ENCODE measurements at regions not wholly inside any gene's neighbourhood (a gene's known extent, or its start where the extent isn't known, plus 50 kb on each side); places are given as distances from the start of the nearest gene placed in this dataset.

DNA sequence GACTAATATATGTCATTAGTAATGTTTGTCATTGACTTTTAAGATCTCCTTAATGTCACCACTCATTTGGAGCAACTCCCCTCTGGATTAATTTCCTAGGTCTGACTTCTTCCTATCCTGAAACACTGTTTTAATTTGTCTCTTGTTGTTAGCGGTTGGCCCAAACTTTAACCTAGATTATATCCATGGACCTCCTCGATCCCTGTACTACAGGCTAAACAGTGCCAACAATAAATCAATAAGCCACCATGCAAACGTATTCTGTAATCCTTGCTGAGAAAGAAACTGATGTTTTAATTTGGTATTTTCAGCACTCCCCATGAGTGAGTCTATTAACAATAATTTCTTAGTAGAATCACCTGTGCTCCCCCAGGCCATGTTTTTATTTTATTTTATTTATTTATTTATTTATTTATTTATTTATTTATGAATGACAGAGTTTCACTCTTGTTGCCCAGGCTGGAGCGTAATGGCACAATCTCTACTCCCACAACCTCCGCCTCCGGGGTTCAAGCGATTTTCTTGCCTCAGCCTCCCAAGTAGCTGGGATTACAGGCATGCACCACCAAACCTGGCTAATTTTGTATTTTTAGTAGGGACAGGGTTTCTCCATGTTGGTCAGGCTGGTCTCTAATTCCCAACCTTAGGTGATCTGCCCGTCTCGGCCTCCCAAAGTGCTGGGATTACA is 204.1 kb downstream of the IL15 start:
- dilution Hi-C loops (cut with MboI; ENCODE audit: extremely low pct_ligation_motif_present, low sequenced_read_pairs) = no loop called here
- CTCF ChIA-PET = no interaction called here
- Histone ChIP-seq H3K79me2 (ENCODE audit: control insufficient read depth, insufficient read depth, low read length) (no peaks in the 10 kb centered on the region), H3K4me1 (ENCODE audit: control insufficient read depth, extremely low read depth, insufficient read depth, low read length) (no peaks in the 10 kb centered on the region), H3K27me3 (ENCODE audit: control insufficient read depth in 2 of 2, insufficient read depth in 2 of 2, low read length in 2 of 2) (no peaks in the 10 kb centered on the region), H3K4me2 (ENCODE audit: insufficient read depth, low read length) (no peak overlapping the region), H4K20me1 (replicated peaks; ENCODE audit: control insufficient read depth, extremely low read depth, insufficient read depth, low read length) (no peaks in the 10 kb centered on the region), H3K27ac (ENCODE audit: insufficient read depth, low read depth, low read length) (no peak overlapping the region), H3K9ac (replicated peaks; ENCODE audit: extremely low read depth, insufficient read depth, low read length) (no peak overlapping the region), H2AFZ (ENCODE audit: low read depth, low read length) (no peak overlapping the region), H3K36me3 (ENCODE audit: control insufficient read depth in 2 of 2, extremely low read depth in 1 of 2, insufficient read depth in 2 of 2, low read length in 2 of 2) (no peaks in the 10 kb centered on the region), H3K9me3 (replicated peaks; ENCODE audit: control insufficient read depth, insufficient read depth, low read length) (no peaks in the 10 kb centered on the region), H3K9me1 (replicated peaks; ENCODE audit: control insufficient read depth, extremely low read depth, insufficient read depth, low read length) (no peaks in the 10 kb centered on the region), H3K4me3 (replicated peaks in 1 of 3; ENCODE audit: insufficient read depth in 1 of 3, low read depth in 1 of 3, low read length in 3 of 3) (no peak overlapping the region)
- BruUV-seq (replicated peaks) = no TSS peak
- intact Hi-C loops (cut with micrococcal nuclease) = no loop called here
- POLR2A ChIA-PET = no interaction called here
- FAIRE-seq = no peak
- TF ChIP-seq FOS (IDR thresholded peaks at IDR 0.05; ENCODE audit: borderline replicate concordance, insufficient read depth, low read length) (no peak), EZH2 (IDR thresholded peaks at IDR 0.05; ENCODE audit: borderline replicate concordance, low read depth, low read length, severe bottlenecking) (no peak), JUN (IDR thresholded peaks at IDR 0.05; ENCODE audit: borderline replicate concordance, insufficient read depth, insufficient read length, low read depth) (no peak), GATA2 (IDR thresholded peaks at IDR 0.05; ENCODE audit: insufficient read depth, insufficient read length, low read depth, low read length) (no peak), POLR2AphosphoS5 (IDR thresholded peaks at IDR 0.05; ENCODE audit: insufficient read depth, low read depth, low read length) (no peak), MAX (IDR thresholded peaks at IDR 0.05; ENCODE audit: insufficient read depth, insufficient read length) (no peak), MYC (IDR thresholded peaks at IDR 0.05; ENCODE audit: low read depth, low read length) (no peak), CTCF (IDR thresholded peaks at IDR 0.05; ENCODE audit: extremely low read depth in 1 of 2, insufficient read depth in 1 of 2, low read depth in 1 of 2, low read length in 2 of 2) (no peak), POLR2A (IDR thresholded peaks at IDR 0.05; ENCODE audit: low read depth, low read length) (no peak)
- no peak for DNase-seq (ENCODE audit: low read depth, low spot score)
